NCI-H1105 (cell line): ENCODE measurements at regions not wholly inside any gene's neighbourhood (a gene's known extent, or its start where the extent isn't known, plus 50 kb on each side); places are given as distances from the start of the nearest gene placed in this dataset.
A peak's percentile ranks its signal among the peaks of the same experiment; 100 is the strongest.

Source experiments
- DNase-seq: peaks from one replicate; lab custom pipeline; 2025; lab: John Stamatoyannopoulos, UW

GRCh38 chr2:198340846-198341245, 536.5 kb downstream of the PLCL1 start:
- no peak for DNase-seq

GRCh38 chr2:198339116-198339515, 534.7 kb downstream of the PLCL1 start:
- DNase-seq, result no peak

- DNase-seq, result no peak
These were observed 533.0 kb downstream of the PLCL1 start for GRCh38 chr2:198337368-198337767.

GRCh38 chr2:198328454-198328853, 524.1 kb downstream of the PLCL1 start:
- DNase-seq, result no peak

GRCh38 chr2:198327526-198327925, 523.1 kb downstream of the PLCL1 start:
- DNase-seq, result no peak

- DNase-seq, result no peak
These were observed 522.0 kb downstream of the PLCL1 start for GRCh38 chr2:198326431-198326830.

- DNase-seq, result no peak
These were observed 521.0 kb downstream of the PLCL1 start for GRCh38 chr2:198325359-198325758.

- no peak for DNase-seq
These were observed 519.7 kb downstream of the PLCL1 start for GRCh38 chr2:198324071-198324470.

- no peak for DNase-seq
These were observed 517.9 kb downstream of the PLCL1 start for GRCh38 chr2:198322275-198322674.

- DNase-seq, result no peak
These were observed 517.2 kb downstream of the PLCL1 start for GRCh38 chr2:198321522-198322088.

GRCh38 chr2:198316852-198317396, 512.5 kb downstream of the PLCL1 start:
- DNase-seq, result no peak

GRCh38 chr2:198315791-198316630, 511.6 kb downstream of the PLCL1 start:
- no peak for DNase-seq

- DNase-seq, result peak; percentile 43
These were observed 510.3 kb downstream of the PLCL1 start for GRCh38 chr2:198314559-198315153.

GRCh38 chr2:198312596-198313483, 508.4 kb downstream of the PLCL1 start:
- no peak for DNase-seq

- DNase-seq, result no peak
These were observed 506.6 kb downstream of the PLCL1 start for GRCh38 chr2:198311020-198311419.

- peak; percentile 46 for DNase-seq
These were observed 505.4 kb downstream of the PLCL1 start for GRCh38 chr2:198309673-198310280.

GRCh38 chr2:198309081-198309480, 504.7 kb downstream of the PLCL1 start:
- DNase-seq, result no peak

GRCh38 chr2:198308368-198308767, 504.0 kb downstream of the PLCL1 start:
- no peak for DNase-seq

- no peak for DNase-seq
These were observed 502.7 kb downstream of the PLCL1 start for GRCh38 chr2:198307093-198307492.

GRCh38 chr2:198304859-198305258, 500.5 kb downstream of the PLCL1 start:
- no peak for DNase-seq

GRCh38 chr2:198297350-198297749, 493.0 kb downstream of the PLCL1 start:
- no peak for DNase-seq
